ENCODE measurements at regions not wholly inside any gene's neighbourhood (a gene's known extent, or its start where the extent isn't known, plus 50 kb on each side); places are given as distances from the start of the nearest gene placed in this dataset.
A peak's percentile ranks its signal among the peaks of the same experiment; 100 is the strongest.

DNA sequence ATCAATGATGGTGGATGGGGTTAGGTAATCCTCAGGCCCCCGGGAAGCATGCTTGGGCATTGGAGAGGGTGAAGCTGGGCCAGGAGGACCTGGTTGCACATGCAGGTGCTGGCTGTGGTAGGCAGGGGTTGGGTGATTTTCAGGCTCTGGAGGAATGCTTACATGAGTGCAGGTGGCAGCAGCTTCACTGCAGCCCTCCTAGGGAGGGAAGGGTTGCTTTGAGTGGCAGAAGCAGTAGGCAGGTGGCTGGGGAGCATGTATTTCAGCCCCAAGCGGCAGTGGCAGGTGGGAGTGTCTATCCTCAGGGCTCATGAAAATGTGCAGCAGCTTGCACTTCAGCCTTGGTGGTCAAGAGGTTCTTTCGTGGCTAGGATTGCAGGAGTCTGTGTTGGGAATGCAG is 230.0 kb upstream of the CTNNB1 start:
- Histone ChIP-seq H3K4me1 (ENCODE audit: control insufficient read depth, insufficient read depth, low read length) (peaks cover 15% of the 10 kb centered on the region), H3K36me3 (ENCODE audit: control insufficient read depth, insufficient read depth, low read length) (no peaks in the 10 kb centered on the region), H3K9ac (ENCODE audit: low read length) (no peak overlapping the region), H3K27me3 (ENCODE audit: control insufficient read depth, insufficient read depth, low read length) (no peaks in the 10 kb centered on the region), H3K4me3 (ENCODE audit: low read length) (no peak overlapping the region), H3K27ac (ENCODE audit: low read depth, low read length) (no peak overlapping the region)

- no peaks in the 10 kb centered on the region for H3K36me3 ChIP-seq (ENCODE audit: control insufficient read depth, insufficient read depth, low read length)
- H3K27me3 ChIP-seq (ENCODE audit: control insufficient read depth, insufficient read depth, low read length) = no peaks in the 10 kb centered on the region
- H3K27ac ChIP-seq (ENCODE audit: low read depth, low read length) = no peak overlapping the region
- H3K4me3 ChIP-seq (ENCODE audit: low read length) = no peak overlapping the region
- no peak overlapping the region for H3K9ac ChIP-seq (ENCODE audit: low read length)
- peaks cover 15% of the 10 kb centered on the region for H3K4me1 ChIP-seq (ENCODE audit: control insufficient read depth, insufficient read depth, low read length)
Measured at GRCh38 chr3:40969756-40970466, 229.4 kb upstream of the CTNNB1 start.

DNA sequence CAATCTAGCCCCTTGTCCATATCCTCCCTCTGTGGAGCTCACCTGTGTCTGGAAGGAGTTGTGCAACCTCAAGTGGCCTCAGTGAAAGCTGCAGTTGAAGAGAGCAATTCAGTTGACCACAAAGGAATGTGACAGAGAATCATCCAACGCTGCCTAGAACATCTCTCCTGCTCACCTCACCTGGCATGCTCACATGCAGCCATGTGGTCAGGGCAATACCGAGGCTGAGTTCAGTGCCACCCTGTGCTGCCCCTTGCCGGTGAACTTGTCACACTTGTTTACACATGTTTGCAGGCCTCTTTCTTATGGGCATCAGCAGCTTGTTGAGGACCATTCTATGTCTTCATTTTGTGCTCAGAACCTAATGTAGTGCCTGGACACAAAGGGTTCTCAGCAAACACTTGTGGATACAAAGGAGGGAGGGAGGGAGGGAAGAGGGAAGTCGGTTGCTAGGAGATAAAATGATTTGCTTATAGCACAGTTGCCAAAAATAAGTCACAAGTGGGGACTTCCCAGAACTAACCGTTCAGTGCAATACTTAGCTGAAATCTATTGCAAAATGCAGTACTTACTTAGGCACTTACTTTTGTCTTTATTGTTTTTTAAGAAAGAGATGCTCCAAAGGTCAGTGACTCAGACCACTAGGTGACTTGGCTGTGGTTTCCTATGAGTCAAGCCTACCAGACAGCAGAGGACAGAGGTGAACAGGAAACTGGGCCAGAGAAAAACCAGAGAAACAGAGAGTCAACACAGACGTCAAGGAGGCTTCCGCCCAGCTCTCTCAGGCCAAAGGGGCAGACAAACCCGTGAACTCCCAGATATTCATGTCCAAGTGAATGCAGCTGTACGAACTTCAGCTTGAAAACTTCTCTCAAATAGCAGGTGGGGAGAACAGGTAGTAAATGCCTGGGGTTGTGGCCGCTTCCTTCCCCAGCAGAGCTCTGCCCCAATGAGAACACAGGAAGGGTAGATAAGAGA is 227.8 kb upstream of the CTNNB1 start:
- Histone ChIP-seq H3K27me3 (ENCODE audit: control insufficient read depth, insufficient read depth, low read length) (no peaks in the 10 kb centered on the region), H3K36me3 (ENCODE audit: control insufficient read depth, insufficient read depth, low read length) (no peaks in the 10 kb centered on the region), H3K9ac (ENCODE audit: low read length) (no peak overlapping the region), H3K27ac (ENCODE audit: low read depth, low read length) (peak overlapping the region; percentile 35), H3K4me1 (ENCODE audit: control insufficient read depth, insufficient read depth, low read length) (peaks cover 24% of the 10 kb centered on the region), H3K4me3 (ENCODE audit: low read length) (no peak overlapping the region)

- no peak overlapping the region for H3K27ac ChIP-seq (ENCODE audit: low read depth, low read length)
- peaks cover 24% of the 10 kb centered on the region for H3K4me1 ChIP-seq (ENCODE audit: control insufficient read depth, insufficient read depth, low read length)
- H3K4me3 ChIP-seq (ENCODE audit: low read length) = no peak overlapping the region
- no peaks in the 10 kb centered on the region for H3K36me3 ChIP-seq (ENCODE audit: control insufficient read depth, insufficient read depth, low read length)
- no peak overlapping the region for H3K9ac ChIP-seq (ENCODE audit: low read length)
- no peaks in the 10 kb centered on the region for H3K27me3 ChIP-seq (ENCODE audit: control insufficient read depth, insufficient read depth, low read length)
Measured at GRCh38 chr3:40972350-40972749, 227.0 kb upstream of the CTNNB1 start.

DNA sequence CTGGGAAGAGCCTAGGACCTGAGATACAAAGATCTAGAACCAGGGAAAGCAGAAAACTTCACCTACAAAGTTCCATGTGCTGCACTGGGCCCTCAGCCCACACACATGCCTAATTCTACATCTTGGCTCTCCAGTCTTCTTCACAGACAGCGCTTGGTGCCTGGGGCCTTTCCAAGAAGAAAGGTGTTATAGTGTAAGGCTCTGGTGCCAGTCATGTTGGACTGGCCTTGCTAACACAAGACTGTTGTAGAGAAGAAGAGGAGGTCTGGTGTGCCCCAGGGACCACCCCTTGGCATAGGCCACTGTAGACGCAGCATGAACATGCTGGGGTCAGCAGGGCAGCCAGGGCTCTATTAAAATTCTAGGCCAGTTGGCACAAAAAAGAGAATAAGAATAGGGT is 226.2 kb upstream of the CTNNB1 start:
- Histone ChIP-seq H3K27me3 (ENCODE audit: control insufficient read depth, insufficient read depth, low read length) (no peaks in the 10 kb centered on the region), H3K4me1 (ENCODE audit: control insufficient read depth, insufficient read depth, low read length) (peaks cover 24% of the 10 kb centered on the region), H3K4me3 (ENCODE audit: low read length) (no peak overlapping the region), H3K27ac (ENCODE audit: low read depth, low read length) (no peak overlapping the region), H3K36me3 (ENCODE audit: control insufficient read depth, insufficient read depth, low read length) (no peaks in the 10 kb centered on the region), H3K9ac (ENCODE audit: low read length) (no peak overlapping the region)

DNA sequence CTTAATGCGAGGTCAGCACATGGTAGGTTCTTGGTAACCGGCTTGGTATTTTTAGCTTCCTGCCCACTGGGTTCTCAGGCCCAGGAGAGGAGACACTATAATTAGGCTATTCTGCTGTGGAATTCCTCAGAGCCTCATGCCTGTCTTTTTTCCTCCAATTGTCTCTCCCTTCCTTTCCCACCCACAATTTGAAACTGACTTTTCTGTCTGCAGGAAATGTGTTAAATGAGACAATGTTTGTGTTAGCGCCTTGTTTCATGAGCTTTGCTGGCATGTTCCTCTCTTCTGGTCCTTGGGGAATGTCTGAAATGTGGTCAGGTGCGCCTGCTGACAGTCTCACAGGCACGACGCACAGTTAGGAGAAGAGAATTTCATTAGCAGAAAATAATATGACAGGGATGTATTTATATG is 223.6 kb upstream of the CTNNB1 start:
- Histone ChIP-seq H3K36me3 (ENCODE audit: control insufficient read depth, insufficient read depth, low read length) (no peaks in the 10 kb centered on the region), H3K9ac (ENCODE audit: low read length) (no peak overlapping the region), H3K4me1 (ENCODE audit: control insufficient read depth, insufficient read depth, low read length) (peaks cover 24% of the 10 kb centered on the region), H3K4me3 (ENCODE audit: low read length) (no peak overlapping the region), H3K27me3 (ENCODE audit: control insufficient read depth, insufficient read depth, low read length) (no peaks in the 10 kb centered on the region), H3K27ac (ENCODE audit: low read depth, low read length) (no peak overlapping the region)

GRCh38 chr3:40976241-40976640 is 223.1 kb upstream of the CTNNB1 start:
- Histone ChIP-seq H3K4me3 (ENCODE audit: low read length) (no peak overlapping the region), H3K36me3 (ENCODE audit: control insufficient read depth, insufficient read depth, low read length) (no peaks in the 10 kb centered on the region), H3K27ac (ENCODE audit: low read depth, low read length) (no peak overlapping the region), H3K27me3 (ENCODE audit: control insufficient read depth, insufficient read depth, low read length) (no peaks in the 10 kb centered on the region), H3K9ac (ENCODE audit: low read length) (no peak overlapping the region), H3K4me1 (ENCODE audit: control insufficient read depth, insufficient read depth, low read length) (peaks cover 19% of the 10 kb centered on the region)

GRCh38 chr3:40978442-40978841 is 220.9 kb upstream of the CTNNB1 start:
- Histone ChIP-seq H3K9ac (ENCODE audit: low read length) (no peak overlapping the region), H3K36me3 (ENCODE audit: control insufficient read depth, insufficient read depth, low read length) (no peaks in the 10 kb centered on the region), H3K4me1 (ENCODE audit: control insufficient read depth, insufficient read depth, low read length) (peaks cover 9% of the 10 kb centered on the region), H3K27ac (ENCODE audit: low read depth, low read length) (no peak overlapping the region), H3K4me3 (ENCODE audit: low read length) (no peak overlapping the region), H3K27me3 (ENCODE audit: control insufficient read depth, insufficient read depth, low read length) (no peaks in the 10 kb centered on the region)

DNA sequence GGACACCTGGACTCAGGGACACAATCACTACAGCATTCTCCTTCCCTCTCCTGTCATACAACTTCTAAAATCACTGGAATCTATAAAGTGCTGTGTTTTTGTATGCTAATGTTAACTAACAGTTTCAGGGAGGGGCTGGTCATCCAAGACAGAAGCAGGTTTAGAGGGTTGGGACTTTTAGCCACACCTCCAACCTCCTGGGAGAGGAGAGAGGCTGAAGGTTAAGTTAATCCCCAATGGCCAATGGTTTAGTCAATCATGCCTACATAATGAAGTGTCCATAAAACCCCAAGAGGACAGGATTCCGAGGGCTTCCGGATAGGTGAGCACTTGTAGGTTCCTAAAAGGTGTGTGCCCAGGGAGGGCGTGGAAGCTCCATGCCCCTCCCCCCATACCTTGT is 219.3 kb upstream of the CTNNB1 start:
- Histone ChIP-seq H3K36me3 (ENCODE audit: control insufficient read depth, insufficient read depth, low read length) (no peaks in the 10 kb centered on the region), H3K4me3 (ENCODE audit: low read length) (no peak overlapping the region), H3K27ac (ENCODE audit: low read depth, low read length) (no peak overlapping the region), H3K9ac (ENCODE audit: low read length) (no peak overlapping the region), H3K4me1 (ENCODE audit: control insufficient read depth, insufficient read depth, low read length) (peaks cover 9% of the 10 kb centered on the region), H3K27me3 (ENCODE audit: control insufficient read depth, insufficient read depth, low read length) (no peaks in the 10 kb centered on the region)

DNA sequence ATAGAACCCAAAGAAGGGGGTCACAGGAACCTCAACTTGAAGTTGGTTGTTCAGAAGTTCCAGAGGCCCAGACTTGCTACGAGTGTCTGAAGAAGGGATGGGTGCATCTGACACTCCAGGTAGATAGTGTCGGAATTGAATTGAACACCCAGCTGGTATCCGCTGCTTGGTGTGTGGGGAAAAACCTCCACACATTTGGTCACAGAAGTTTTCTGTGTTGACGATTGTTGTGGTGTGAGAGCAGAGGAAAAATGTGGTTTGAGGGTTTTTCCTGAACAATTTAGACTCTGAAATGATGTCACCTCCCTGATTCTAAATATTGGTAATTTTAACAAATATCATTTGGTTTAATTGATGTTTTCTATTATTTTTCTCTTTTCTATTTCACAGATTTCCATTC is 218.8 kb upstream of the CTNNB1 start:
- H3K4me1 ChIP-seq (ENCODE audit: control insufficient read depth, insufficient read depth, low read length) = peaks cover 3% of the 10 kb centered on the region
- H3K27me3 ChIP-seq (ENCODE audit: control insufficient read depth, insufficient read depth, low read length) = no peaks in the 10 kb centered on the region
- no peak overlapping the region for H3K9ac ChIP-seq (ENCODE audit: low read length)
- no peak overlapping the region for H3K27ac ChIP-seq (ENCODE audit: low read depth, low read length)
- H3K4me3 ChIP-seq (ENCODE audit: low read length) = no peak overlapping the region
- no peaks in the 10 kb centered on the region for H3K36me3 ChIP-seq (ENCODE audit: control insufficient read depth, insufficient read depth, low read length)

GRCh38 chr3:40985195-40985594 is 214.1 kb upstream of the CTNNB1 start:
- Histone ChIP-seq H3K4me1 (ENCODE audit: control insufficient read depth, insufficient read depth, low read length) (no peaks in the 10 kb centered on the region), H3K9ac (ENCODE audit: low read length) (no peak overlapping the region), H3K4me3 (ENCODE audit: low read length) (no peak overlapping the region), H3K27ac (ENCODE audit: low read depth, low read length) (no peak overlapping the region), H3K36me3 (ENCODE audit: control insufficient read depth, insufficient read depth, low read length) (no peaks in the 10 kb centered on the region), H3K27me3 (ENCODE audit: control insufficient read depth, insufficient read depth, low read length) (no peaks in the 10 kb centered on the region)

DNA sequence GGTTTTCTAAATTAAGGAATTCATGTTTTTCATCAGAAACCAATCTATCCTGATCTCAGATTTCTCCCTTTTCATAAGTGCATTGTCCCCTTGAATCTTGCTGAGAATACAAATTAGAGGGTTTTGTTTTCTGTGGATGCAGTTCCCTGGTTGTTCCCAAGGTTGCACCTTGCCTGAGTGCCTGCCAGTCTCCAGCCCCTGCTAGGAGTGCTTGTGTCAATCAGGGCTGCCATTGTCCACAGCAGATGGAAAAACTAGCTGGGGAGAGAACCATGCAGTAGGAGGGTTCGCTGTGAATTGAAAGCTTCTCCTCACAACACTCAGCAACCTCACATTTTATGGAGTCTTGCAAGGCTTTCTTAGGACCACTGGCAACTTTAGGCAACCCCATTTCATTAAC is 210.8 kb upstream of the CTNNB1 start:
- Histone ChIP-seq H3K9ac (ENCODE audit: low read length) (no peak overlapping the region), H3K27me3 (ENCODE audit: control insufficient read depth, insufficient read depth, low read length) (no peaks in the 10 kb centered on the region), H3K36me3 (ENCODE audit: control insufficient read depth, insufficient read depth, low read length) (no peaks in the 10 kb centered on the region), H3K27ac (ENCODE audit: low read depth, low read length) (no peak overlapping the region), H3K4me3 (ENCODE audit: low read length) (no peak overlapping the region), H3K4me1 (ENCODE audit: control insufficient read depth, insufficient read depth, low read length) (no peaks in the 10 kb centered on the region)
